A673 (cell line): ENCODE measurements at regions not wholly inside any gene's neighbourhood (a gene's known extent, or its start where the extent isn't known, plus 50 kb on each side); places are given as distances from the start of the nearest gene placed in this dataset.

Source experiments
- CTCF ChIP-seq: fragments of 300-800, 200-600 bp; sonication (generic); conservative IDR thresholded peaks from 2 replicates; pipeline ENCODE4 v1.5.1; 2017; ENCODE audit warnings: low read depth, mild to moderate bottlenecking, antibody characterized with exemption, low read length, moderate library complexity, mixed read lengths
- EZH2 ChIP-seq: fragments of 200-600 bp; sonication (generic); IDR thresholded peaks from 2 replicates; pipeline ENCODE4 v1.6.1; 2017; ENCODE audit warnings: borderline replicate concordance, low read depth, mild to moderate bottlenecking, mixed read lengths, antibody characterized with exemption, low read length; ENCODE audit not compliant: poor library complexity, severe bottlenecking

- TF ChIP-seq CTCF (no peak), EZH2 (no peak)
Measured at GRCh38 chr6:54013966-54014365, 97.3 kb upstream of the MLIP start.
